ENCODE measurements at regions not wholly inside any gene's neighbourhood (a gene's known extent, or its start where the extent isn't known, plus 50 kb on each side); places are given as distances from the start of the nearest gene placed in this dataset.
"Not testable (repeated sequence)": the region's sequence is repeated elsewhere in the genome, so short reads cannot be mapped to it uniquely, and the experiment has no call there.

DNA sequence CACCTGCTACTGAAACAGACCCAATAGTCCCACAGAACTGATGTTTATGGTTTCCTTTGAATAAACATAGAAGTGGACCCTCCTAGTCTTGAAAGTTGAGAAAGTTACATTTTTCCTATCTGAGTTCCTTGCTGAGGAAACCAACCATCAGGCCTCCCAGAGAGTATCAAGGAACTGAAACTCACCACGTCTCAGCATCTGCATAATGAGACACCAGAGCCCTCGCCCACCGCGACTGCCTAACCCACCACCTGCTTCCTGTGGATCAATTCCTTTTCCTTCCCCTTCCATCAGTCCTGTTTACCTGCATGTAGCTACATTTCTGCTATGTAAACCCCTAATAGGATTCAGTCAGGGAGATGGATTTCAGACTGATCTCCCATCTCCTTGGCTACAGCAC, 443.2 kb upstream of the TMEM132C start:
- no peak for DNase-seq

- DNase-seq = no peak
Observed at GRCh38 chr12:127829281-127830064, 437.5 kb upstream of the TMEM132C start.

GRCh38 chr12:127830065-127830460, 436.9 kb upstream of the TMEM132C start:
- no peak for DNase-seq

- no peak for DNase-seq
Observed at GRCh38 chr12:127830730-127831129, 436.2 kb upstream of the TMEM132C start.

- DNase-seq = no peak
Observed at GRCh38 chr12:127832172-127832571, 434.8 kb upstream of the TMEM132C start.

DNA sequence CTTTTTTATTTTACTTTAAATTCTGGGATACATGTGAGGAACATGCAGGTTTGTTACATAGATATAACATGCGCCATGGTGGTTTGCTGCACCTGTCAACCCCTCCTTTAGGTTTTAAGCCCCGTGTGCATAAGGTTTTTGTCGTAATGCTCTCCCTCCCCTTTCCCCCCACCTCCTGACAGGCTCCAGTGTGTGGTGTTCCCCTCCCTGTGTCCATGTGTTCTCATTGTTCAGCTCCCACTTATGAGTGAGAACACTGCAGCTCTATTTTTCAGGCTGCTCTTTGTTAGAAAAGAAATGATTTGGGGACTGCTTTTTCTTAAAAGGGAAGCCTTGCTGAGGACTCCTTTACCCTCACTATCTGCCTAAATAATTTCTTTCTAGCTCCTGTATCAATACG, 430.2 kb upstream of the TMEM132C start:
- DNase-seq = not testable (repeated sequence)

GRCh38 chr12:127857661-127858060, 409.3 kb upstream of the TMEM132C start:
- DNase-seq = no peak

GRCh38 chr12:127860536-127860935, 406.4 kb upstream of the TMEM132C start:
- no peak for DNase-seq

- no peak for DNase-seq
Observed at GRCh38 chr12:127861406-127861805, 405.6 kb upstream of the TMEM132C start.

DNA sequence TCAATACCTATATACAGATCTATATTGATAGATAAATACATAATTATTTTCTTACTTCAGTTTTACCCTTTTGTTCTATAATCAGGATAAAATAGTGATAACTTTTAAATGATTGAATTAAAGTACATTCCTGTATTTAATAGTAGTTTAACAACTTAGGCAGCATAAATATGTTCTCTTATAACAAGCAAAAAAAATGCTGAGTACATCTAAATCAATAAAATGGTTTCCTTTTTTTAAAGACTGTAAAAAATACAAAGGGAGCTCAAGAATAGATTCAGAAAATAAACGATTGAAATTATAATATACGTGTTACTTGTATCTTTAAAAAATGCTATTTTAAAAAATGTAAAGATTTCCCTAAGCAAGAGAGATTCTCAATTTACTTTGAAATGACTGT, 393.7 kb upstream of the TMEM132C start:
- DNase-seq = no peak

DNA sequence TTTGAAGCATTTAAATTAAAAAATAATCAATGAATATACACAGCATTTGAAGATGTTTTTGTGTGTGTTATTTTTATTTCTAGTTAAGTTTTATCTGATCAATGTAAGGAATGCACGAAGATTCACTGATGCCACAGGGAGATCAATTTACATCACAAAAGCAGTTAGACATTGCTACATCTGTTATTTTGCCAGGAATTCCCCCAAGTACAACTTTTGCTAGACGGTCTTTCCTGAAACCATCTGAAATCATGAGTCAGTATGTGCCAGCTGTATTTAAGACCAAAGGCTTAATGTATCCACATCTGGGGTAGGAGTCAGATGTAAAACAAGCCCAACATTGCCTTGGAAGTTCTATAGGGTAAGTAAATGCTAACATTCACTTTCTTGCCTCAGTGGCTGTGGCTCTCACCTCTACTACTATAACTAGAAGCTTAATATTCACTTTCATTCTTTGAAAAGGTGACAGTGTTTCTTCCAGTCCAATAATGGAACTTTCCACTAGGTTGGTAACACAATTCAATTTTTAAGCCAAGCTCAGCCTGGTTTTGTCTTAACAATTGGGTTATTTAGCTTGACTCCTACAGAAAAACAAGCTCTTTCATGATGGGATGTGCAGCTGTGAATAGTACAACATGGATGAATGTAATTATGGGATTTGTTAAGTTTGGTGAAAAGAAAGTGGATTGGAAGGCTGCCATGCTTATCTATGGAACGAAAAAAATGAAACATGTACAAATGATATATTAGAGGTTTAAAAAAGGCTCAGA, 385.4 kb upstream of the TMEM132C start:
- no peak for DNase-seq

GRCh38 chr12:127883013-127883412, 384.0 kb upstream of the TMEM132C start:
- DNase-seq = no peak

- no peak for DNase-seq
Observed at GRCh38 chr12:127885954-127886750, 380.8 kb upstream of the TMEM132C start.

GRCh38 chr12:127886827-127887226, 380.1 kb upstream of the TMEM132C start:
- no peak for DNase-seq

GRCh38 chr12:127888943-127889719, 377.8 kb upstream of the TMEM132C start:
- no peak for DNase-seq

DNA sequence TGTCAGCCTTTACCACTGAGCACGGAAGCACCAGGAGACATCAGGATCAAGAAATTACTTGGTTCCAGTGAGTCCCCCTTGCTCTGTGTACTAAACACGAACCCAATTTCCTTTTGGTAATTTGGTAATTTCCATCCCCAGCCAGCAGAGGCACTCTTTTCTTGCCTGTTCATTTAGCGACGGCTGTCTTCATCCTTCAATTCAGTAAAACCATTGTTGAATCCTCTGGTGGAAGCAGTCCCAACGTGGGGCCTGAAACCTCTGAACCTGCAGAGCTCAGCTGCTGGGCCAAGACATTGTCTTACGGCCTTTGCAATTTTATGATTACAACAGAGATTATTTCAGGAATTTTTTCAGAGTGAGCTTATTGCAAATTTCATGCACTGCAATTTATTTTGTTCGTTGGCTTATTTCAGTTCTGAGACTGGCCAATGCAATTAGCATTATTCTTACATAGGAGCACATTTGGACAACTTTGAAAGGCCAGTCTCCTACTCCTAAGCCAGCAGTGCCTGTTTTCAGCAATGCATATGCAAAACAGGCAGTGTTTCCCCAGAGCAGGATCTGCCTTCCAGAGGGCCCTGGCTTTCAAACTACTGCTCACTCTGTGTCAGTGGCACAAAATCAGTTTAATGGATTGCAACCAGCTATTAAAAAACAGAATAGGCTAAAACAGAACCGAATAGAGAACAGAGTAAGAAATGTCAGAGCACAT, 372.9 kb upstream of the TMEM132C start:
- no peak for DNase-seq

DNA sequence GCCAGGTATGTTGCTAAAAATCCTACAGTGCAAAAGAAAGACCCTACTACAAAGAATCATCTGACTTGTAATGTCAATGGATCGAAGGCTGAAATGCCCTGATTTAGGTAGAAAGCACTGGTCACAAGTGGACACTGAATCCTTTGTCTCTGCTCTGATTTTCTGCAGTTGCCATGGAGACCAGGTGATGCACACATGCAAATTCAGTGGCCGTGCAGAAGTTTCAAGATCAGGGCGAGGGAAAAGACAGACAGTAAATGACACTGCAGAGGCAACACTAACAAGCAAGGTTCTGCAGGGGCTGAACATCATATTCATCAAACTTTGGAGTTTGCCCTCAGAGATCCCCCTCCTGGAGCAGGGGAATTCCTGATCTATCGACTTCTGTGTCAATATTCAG, 370.3 kb upstream of the TMEM132C start:
- no peak for DNase-seq

DNA sequence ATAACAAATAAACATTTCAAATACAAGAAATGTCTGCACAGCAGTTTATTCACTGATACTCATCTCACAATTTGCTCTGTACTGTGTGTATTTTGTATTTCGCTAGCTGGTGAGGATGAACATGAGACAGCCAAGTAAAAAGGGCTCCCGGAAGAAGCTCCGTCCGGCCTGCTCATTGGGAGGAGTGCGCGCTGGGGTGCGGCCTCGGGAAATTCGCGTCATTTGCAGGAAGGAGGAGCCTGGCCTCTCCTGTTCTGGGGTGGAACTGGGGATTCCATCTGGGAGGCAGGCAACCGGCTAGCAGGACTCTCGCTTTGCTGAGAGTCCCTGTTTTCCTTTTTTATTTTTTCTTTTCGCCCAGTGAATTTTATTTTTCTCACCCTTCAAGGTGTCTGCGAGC, 368.4 kb upstream of the TMEM132C start:
- DNase-seq = no peak

DNA sequence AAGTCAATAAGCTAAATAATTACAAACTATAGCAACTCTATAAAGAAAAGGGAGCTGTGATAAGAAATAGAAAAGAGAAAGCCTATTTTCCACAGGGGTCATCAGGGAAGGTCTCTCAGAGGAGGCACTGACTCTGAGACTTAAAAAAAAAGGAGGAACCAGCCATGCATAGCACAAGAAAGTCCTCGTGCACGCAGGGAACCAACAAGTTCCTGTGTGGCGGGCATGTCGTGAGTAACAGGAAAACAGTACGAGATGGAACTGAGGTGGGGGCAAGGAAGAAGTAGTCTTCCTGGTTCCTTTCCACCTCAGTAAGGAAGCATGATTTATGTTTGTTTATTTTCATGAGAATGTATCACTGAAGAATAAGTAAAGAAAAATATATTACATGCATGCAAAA, 367.0 kb upstream of the TMEM132C start:
- no peak for DNase-seq

DNA sequence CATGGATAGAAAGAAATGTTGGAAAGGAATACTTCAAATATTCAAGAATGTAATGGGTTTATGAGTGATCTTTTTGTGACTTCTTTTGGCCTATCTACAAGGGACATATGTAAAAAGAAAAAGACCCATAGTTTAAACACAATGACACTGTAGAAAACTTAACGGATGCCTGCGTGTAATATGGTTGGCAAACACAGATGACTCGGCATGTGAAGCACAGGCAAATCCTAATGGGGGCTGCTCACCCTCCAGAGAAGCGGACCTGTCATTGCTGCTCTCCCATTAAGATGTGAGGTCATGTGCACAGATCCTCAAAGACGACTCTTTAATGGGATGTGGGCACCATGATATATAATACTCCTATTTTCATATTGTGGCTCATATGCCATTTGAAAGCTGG, 366.6 kb upstream of the TMEM132C start:
- no peak for DNase-seq

DNA sequence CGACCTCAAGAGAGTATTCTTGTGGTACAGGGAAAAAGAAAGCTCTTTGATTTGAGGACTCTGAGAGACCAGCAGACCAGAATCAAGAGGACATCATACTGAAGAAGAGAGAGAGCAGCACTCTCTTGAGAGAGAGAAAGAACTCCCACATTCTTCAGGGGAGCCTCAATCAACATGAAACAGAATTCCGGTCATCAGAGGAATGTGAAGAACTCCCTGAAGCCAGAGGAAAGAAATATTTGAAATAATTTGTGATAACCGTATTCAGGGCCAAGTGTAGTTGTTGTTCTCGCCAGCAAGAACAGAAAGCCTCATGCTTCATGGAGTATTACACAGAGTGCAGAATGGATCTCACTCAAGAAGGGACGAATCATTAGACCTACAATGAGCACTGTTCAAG, 363.8 kb upstream of the TMEM132C start:
- DNase-seq = no peak

GRCh38 chr12:127909041-127909440, 357.9 kb upstream of the TMEM132C start:
- no peak for DNase-seq
